Activated CD8-positive, alpha-beta T cell treated with anti-CD3 and anti-CD28 coated beads for 36 hours (primary cell): ENCODE measurements at regions not wholly inside any gene's neighbourhood (a gene's known extent, or its start where the extent isn't known, plus 50 kb on each side); places are given as distances from the start of the nearest gene placed in this dataset.

Experiments
- ATAC-seq: fragments of 200-7000 bp; cut with Tn5 transposase; one replicate; pipeline ENCODE4 v1.10.0; 2021; ENCODE audit warnings: mild to moderate bottlenecking, moderate library complexity
- CTCF ChIA-PET: fragments of 350-600 bp; sonication (Branson Sonifier 250); formaldehyde crosslinking; loops from one replicate; lab custom pipeline; 2021; ENCODE audit warnings: antibody characterized with exemption; lab: Charles Lee
- POLR2A ChIA-PET: fragments of 350-600 bp; sonication (Branson Sonifier 250); formaldehyde crosslinking; loops from one replicate; lab custom pipeline; 2021; ENCODE audit warnings: antibody characterized with exemption; lab: Charles Lee
- DNase-seq: peaks from one replicate; pipeline ENCODE4 v3.0.0-alpha.2; 2020
- H3K27ac Mint-ChIP-seq: one replicate; pipeline ENCODE4 v1.8.0; 2021; ENCODE audit warnings: mild to moderate bottlenecking, mixed read lengths
- H3K27me3 Mint-ChIP-seq: one replicate; pipeline ENCODE4 v1.8.0; 2021; ENCODE audit warnings: mixed read lengths
- H3K36me3 Mint-ChIP-seq: one replicate; pipeline ENCODE4 v1.8.0; 2021; ENCODE audit warnings: low read depth, mixed read lengths
- H3K4me1 Mint-ChIP-seq: one replicate; pipeline ENCODE4 v1.8.0; 2021; ENCODE audit warnings: low read depth, mixed read lengths
- H3K4me3 Mint-ChIP-seq: one replicate; pipeline ENCODE4 v1.8.0; 2021; ENCODE audit warnings: mild to moderate bottlenecking, moderate library complexity, mixed read lengths
- H3K9me3 Mint-ChIP-seq: one replicate; pipeline ENCODE4 v1.8.0; 2021; ENCODE audit warnings: mixed read lengths
- intact Hi-C: fragments of 100-400 bp; cut with micrococcal nuclease; formaldehyde crosslinking; loops from one replicate; pipeline ENCODE4 v1.10.0; 2022
- TF ChIP-seq, protein P1 (sequence below): fragments of 200-600 bp; IDR thresholded peaks from one replicate; pipeline ENCODE4 v1.8.0; 2022; ENCODE audit warnings: antibody characterized with exemption, mild to moderate bottlenecking

DNA sequence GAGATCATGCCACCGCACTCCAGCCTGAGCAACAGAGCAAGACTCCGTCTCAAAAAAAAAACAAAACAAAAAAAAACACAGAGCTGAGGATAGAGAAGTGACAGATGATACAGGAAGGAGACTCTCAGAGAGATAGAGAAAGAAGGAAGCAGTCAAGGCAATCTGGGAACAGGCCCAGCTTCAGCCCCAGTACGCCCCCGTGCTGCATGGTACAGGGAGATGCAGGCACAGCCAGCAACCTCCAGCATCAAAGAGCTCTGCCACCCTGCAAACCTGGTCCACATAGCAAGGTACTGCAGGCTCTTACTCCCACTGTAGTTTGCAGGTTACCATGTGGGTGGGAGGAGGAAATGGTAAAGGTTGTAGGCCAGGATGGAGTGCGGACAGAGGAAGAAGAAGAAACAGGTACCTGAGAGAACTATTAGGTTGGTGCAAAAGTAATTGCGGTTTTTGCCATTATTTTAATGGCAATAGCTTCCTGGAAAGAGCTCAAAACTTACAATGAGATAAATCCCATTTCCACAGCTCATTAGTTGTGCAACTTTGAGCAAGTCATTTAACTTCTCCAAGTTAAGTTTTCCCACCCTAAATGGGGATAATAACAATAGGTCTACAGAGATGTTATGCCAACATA lies 253.0 kb downstream of the ARRDC4 start:
- H3K9me3 Mint-ChIP-seq = no peaks in the 10 kb centered on the region
- no peaks in the 10 kb centered on the region for H3K4me1 Mint-ChIP-seq
- ChIA-PET POLR2A (no interaction called here), CTCF (interaction anchor here (1.1 kb wide), 1 partner anchor 99 kb away, joined by 3 read pairs; no protein-coding TSS in a partner anchor)
- no peak for ATAC-seq
- TF ChIP-seq, protein P1, sequence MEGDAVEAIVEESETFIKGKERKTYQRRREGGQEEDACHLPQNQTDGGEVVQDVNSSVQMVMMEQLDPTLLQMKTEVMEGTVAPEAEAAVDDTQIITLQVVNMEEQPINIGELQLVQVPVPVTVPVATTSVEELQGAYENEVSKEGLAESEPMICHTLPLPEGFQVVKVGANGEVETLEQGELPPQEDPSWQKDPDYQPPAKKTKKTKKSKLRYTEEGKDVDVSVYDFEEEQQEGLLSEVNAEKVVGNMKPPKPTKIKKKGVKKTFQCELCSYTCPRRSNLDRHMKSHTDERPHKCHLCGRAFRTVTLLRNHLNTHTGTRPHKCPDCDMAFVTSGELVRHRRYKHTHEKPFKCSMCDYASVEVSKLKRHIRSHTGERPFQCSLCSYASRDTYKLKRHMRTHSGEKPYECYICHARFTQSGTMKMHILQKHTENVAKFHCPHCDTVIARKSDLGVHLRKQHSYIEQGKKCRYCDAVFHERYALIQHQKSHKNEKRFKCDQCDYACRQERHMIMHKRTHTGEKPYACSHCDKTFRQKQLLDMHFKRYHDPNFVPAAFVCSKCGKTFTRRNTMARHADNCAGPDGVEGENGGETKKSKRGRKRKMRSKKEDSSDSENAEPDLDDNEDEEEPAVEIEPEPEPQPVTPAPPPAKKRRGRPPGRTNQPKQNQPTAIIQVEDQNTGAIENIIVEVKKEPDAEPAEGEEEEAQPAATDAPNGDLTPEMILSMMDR = no peak
- no peak overlapping the region for H3K27ac Mint-ChIP-seq
- intact Hi-C loops = no loop called here
- peaks cover 2% of the 10 kb centered on the region for H3K27me3 Mint-ChIP-seq
- H3K36me3 Mint-ChIP-seq = no peaks in the 10 kb centered on the region
- no peak for DNase-seq
- H3K4me3 Mint-ChIP-seq = no peak overlapping the region

DNA sequence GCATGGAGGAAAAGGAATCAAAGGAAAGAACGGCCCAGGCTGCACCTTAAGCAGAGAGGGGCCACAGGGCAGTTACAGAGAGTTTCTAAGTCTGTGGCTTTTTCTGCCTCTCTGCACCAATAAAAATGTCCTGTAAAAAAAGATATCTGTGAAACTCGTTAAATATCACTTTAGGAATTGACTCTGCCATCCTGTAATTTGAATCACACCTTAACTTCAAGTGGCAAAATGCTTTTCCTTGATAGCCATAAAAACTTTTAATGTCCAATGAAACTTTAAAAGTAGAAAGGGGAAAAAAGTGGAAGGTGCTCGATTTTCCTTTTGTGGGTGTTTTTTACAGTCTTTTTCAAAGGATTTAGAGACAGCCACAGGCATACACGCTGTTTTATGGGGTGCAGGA lies 255.7 kb downstream of the ARRDC4 start:
- H3K36me3 Mint-ChIP-seq = no peaks in the 10 kb centered on the region
- TF ChIP-seq, protein P1 = no peak
- no peak for ATAC-seq
- no peaks in the 10 kb centered on the region for H3K27me3 Mint-ChIP-seq
- no peaks in the 10 kb centered on the region for H3K9me3 Mint-ChIP-seq
- no peak overlapping the region for H3K27ac Mint-ChIP-seq
- no peak overlapping the region for H3K4me3 Mint-ChIP-seq
- H3K4me1 Mint-ChIP-seq = no peaks in the 10 kb centered on the region
- ChIA-PET CTCF (no interaction called here), POLR2A (no interaction called here)
- intact Hi-C loops = no loop called here
- no peak for DNase-seq

DNA sequence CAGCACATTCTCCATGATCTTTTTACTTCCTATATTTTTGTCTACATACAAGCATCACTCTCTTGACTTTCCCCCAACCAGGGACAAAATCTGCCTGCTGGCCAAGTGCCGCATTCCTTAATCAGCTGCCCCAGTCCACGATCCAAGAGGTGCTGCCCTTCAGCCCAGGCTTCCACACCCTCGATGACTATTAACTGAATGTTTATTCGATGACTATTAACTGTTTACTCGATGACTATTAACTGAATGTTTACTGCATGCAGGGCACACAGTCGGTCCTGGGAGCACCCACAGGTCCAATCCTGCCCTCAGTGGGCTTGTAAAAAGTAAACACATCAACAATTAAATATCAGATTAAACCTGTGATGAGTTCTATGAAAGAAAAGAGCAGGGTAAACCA lies 256.9 kb downstream of the ARRDC4 start:
- no peaks in the 10 kb centered on the region for H3K9me3 Mint-ChIP-seq
- no peak overlapping the region for H3K27ac Mint-ChIP-seq
- DNase-seq (no peak), ATAC-seq (no peak)
- intact Hi-C loops = no loop called here
- no peaks in the 10 kb centered on the region for H3K4me1 Mint-ChIP-seq
- POLR2A ChIA-PET = no interaction called here
- no peaks in the 10 kb centered on the region for H3K27me3 Mint-ChIP-seq
- H3K4me3 Mint-ChIP-seq = no peak overlapping the region
- TF ChIP-seq, protein P1 = no peak
- CTCF ChIA-PET = no interaction called here
- no peaks in the 10 kb centered on the region for H3K36me3 Mint-ChIP-seq

DNA sequence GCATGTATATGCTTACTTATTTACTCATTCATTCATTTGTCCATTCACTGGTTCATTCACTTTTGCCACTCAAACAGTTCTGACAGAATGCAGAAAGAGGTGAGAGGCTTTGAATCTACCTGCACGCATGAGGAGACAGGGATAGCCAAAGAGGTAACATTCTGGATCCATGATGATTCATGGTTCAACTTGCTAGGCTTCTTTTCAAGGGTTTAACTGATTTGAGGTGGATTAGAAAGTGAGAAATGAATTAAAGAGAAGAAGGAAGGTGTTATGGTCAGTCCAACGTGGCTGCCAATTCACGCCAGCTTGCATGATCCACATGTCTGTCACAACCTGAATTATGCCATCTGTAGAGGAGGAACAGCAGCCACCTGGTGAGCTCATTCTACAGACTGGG lies 260.6 kb downstream of the ARRDC4 start:
- Mint-ChIP-seq H3K4me1 (no peaks in the 10 kb centered on the region), H3K27me3 (no peaks in the 10 kb centered on the region), H3K4me3 (no peak overlapping the region), H3K27ac (no peak overlapping the region), H3K36me3 (no peaks in the 10 kb centered on the region), H3K9me3 (no peaks in the 10 kb centered on the region)
- ChIA-PET POLR2A (no interaction called here), CTCF (no interaction called here)
- ATAC-seq (no peak), DNase-seq (no peak)
- TF ChIP-seq, protein P1 = no peak
- intact Hi-C loops = no loop called here

DNA sequence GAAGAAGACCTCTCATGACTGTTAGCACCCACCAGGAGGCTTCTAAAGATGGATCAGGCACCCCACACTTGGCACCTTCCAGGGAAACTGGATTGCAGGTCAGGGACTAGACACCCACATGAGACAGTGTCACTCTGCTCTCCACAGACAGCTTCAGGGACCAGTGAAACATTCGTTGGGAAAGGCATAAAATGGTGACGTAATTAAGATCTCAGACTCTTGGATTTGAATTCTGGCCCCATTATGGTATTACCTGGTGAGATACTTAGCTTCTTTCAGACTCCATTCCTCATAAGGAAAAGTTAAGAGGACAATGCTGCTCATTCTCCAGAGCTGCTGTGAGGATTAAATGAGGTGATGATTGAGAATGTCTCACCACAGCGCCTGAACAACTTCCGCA lies 261.1 kb downstream of the ARRDC4 start:
- ATAC-seq (no peak), DNase-seq (no peak)
- Mint-ChIP-seq H3K4me3 (no peak overlapping the region), H3K36me3 (no peaks in the 10 kb centered on the region), H3K27me3 (no peaks in the 10 kb centered on the region), H3K4me1 (no peaks in the 10 kb centered on the region), H3K9me3 (no peaks in the 10 kb centered on the region), H3K27ac (no peak overlapping the region)
- ChIA-PET POLR2A (no interaction called here), CTCF (no interaction called here)
- intact Hi-C loops = no loop called here
- TF ChIP-seq, protein P1 = no peak
